Prostate gland (tissue), 2 donors: ENCODE measurements at regions not wholly inside any gene's neighbourhood (a gene's known extent, or its start where the extent isn't known, plus 50 kb on each side); places are given as distances from the start of the nearest gene placed in this dataset.

Experiments used
- CTCF ChIP-seq, 4 experiments: fragments of 200-600 bp in 2 of 4; fragments of 450-650 bp in 2 of 4; sonication (generic) in 2 of 4; IDR thresholded peaks; 1 replicate in 3 of 4; 2 replicates in 1 of 4; pipeline ENCODE4 v1.5.1; 2016 to 2019; ENCODE audit warnings: antibody characterized with exemption in 4 of 4, mild to moderate bottlenecking in 2 of 4, moderate library complexity in 2 of 4
- POLR2A ChIP-seq: fragments of 450-650 bp; IDR thresholded peaks from one replicate; pipeline ENCODE4 v1.6.1; 2016; ENCODE audit warnings: antibody characterized with exemption, mild to moderate bottlenecking
- POLR2AphosphoS5 ChIP-seq: sonication (generic); formaldehyde crosslinking; IDR thresholded peaks from one replicate; pipeline ENCODE4 v1.6.1; 2017; ENCODE audit warnings: antibody characterized with exemption

- no peak for TF ChIP-seq CTCF (IDR thresholded peaks at IDR 0.05)
- no peak for TF ChIP-seq POLR2AphosphoS5
- TF ChIP-seq POLR2A: no peak
Measured at GRCh38 chr4:165631208-165631894, 241.7 kb upstream of the TLL1 start.
